Uterus (tissue), 3 donors: ENCODE measurements at regions not wholly inside any gene's neighbourhood (a gene's known extent, or its start where the extent isn't known, plus 50 kb on each side); places are given as distances from the start of the nearest gene placed in this dataset.

Experiments
- DNase-seq, 2 donors: peaks; one replicate each; pipeline ENCODE4 v3.0.0-alpha.2; 2019 to 2020
- H3K27ac ChIP-seq, 2 donors: fragments of 200-600 bp; sonication (generic); 1 replicate in 1 of 2; 2 replicates in 1 of 2; pipeline ENCODE4 v1.5.1; 2016 to 2018
- H3K27me3 ChIP-seq, 2 donors: fragments of 200-600 bp; sonication (generic); one replicate each; pipeline ENCODE4 v1.5.1; 2018 to 2019; ENCODE audit warnings: control low read depth in 1 of 2
- H3K36me3 ChIP-seq, 2 donors: fragments of 200-600 bp; sonication (generic); one replicate each; pipeline ENCODE4 v1.5.1; 2019; ENCODE audit warnings: control low read depth in 1 of 2
- H3K4me1 ChIP-seq, 2 donors: fragments of 200-600 bp; sonication (generic); one replicate each; pipeline ENCODE4 v1.5.1; 2018 to 2019; ENCODE audit warnings: control low read depth in 1 of 2
- H3K4me3 ChIP-seq, 2 donors: fragments of 200-600 bp; sonication (generic); 1 replicate in 1 of 2; 2 replicates in 1 of 2; pipeline ENCODE4 v1.5.1; 2018 to 2019; ENCODE audit warnings: mild to moderate bottlenecking in 1 of 2
- H3K9me3 ChIP-seq, 2 donors: fragments of 200-600 bp; sonication (generic); one replicate each; pipeline ENCODE4 v1.5.1; 2019; ENCODE audit warnings: control low read depth in 1 of 2
- CTCF ChIP-seq, 4 experiments: fragments of 200-600 bp in 2 of 4; fragments of 450-650 bp in 2 of 4; sonication (generic) in 2 of 4; IDR thresholded peaks; one replicate each; pipeline ENCODE4 v1.5.1; 2016 to 2019; ENCODE audit warnings: antibody characterized with exemption in 4 of 4, mild to moderate bottlenecking in 2 of 4, moderate library complexity in 1 of 4
- POLR2A ChIP-seq, 2 donors: fragments of 450-650 bp; IDR thresholded peaks; one replicate each; pipeline ENCODE4 v1.6.1; 2016; ENCODE audit warnings: antibody characterized with exemption in 2 of 2, mild to moderate bottlenecking in 1 of 2, moderate library complexity in 1 of 2
- intact Hi-C: fragments of 100-400 bp; cut with DNase I; formaldehyde crosslinking; loops from one replicate; pipeline ENCODE4 v1.15.1; 2023; ENCODE audit warnings: low total_unique reads
- donor health status: DM: yes; HTN: yes; CAD: no.

GRCh38 chr7:13031468-13031867, 344.0 kb downstream of the ARL4A start:
- H3K27ac ChIP-seq = no peak overlapping the region
- H3K36me3 ChIP-seq = no peaks in the 10 kb centered on the region
- H3K27me3 ChIP-seq = no peaks in the 10 kb centered on the region
- no peak overlapping the region for H3K4me3 ChIP-seq
- DNase-seq = no peak
- H3K4me1 ChIP-seq = no peaks in the 10 kb centered on the region
- H3K9me3 ChIP-seq = no peaks in the 10 kb centered on the region
- intact Hi-C loops = no loop called here
- no peak for TF ChIP-seq POLR2A (IDR thresholded peaks at IDR 0.05)
- no peak for TF ChIP-seq CTCF (IDR thresholded peaks at IDR 0.05)

GRCh38 chr7:13032084-13032483, 344.7 kb downstream of the ARL4A start:
- no peak for TF ChIP-seq CTCF (IDR thresholded peaks at IDR 0.05)
- no peak for TF ChIP-seq POLR2A (IDR thresholded peaks at IDR 0.05)
- DNase-seq = no peak
- H3K4me1 ChIP-seq = no peaks in the 10 kb centered on the region
- H3K9me3 ChIP-seq = no peaks in the 10 kb centered on the region
- no peak overlapping the region for H3K4me3 ChIP-seq
- intact Hi-C loops = no loop called here
- no peaks in the 10 kb centered on the region for H3K36me3 ChIP-seq
- no peak overlapping the region for H3K27ac ChIP-seq
- H3K27me3 ChIP-seq = no peaks in the 10 kb centered on the region

GRCh38 chr7:13032576-13032975, 345.1 kb downstream of the ARL4A start:
- no peak for DNase-seq
- TF ChIP-seq CTCF (IDR thresholded peaks at IDR 0.05) (peak in 1 of 4 experiments; percentile 3), POLR2A (IDR thresholded peaks at IDR 0.05) (no peak)
- H3K9me3 ChIP-seq = no peaks in the 10 kb centered on the region
- H3K4me1 ChIP-seq = no peaks in the 10 kb centered on the region
- H3K27ac ChIP-seq = peak overlapping the region in 1 of 2 donors; percentile 2
- no peak overlapping the region for H3K4me3 ChIP-seq
- no peaks in the 10 kb centered on the region for H3K36me3 ChIP-seq
- intact Hi-C loops = no loop called here
- no peaks in the 10 kb centered on the region for H3K27me3 ChIP-seq

GRCh38 chr7:13034693-13035092, 347.3 kb downstream of the ARL4A start:
- no peaks in the 10 kb centered on the region for H3K4me1 ChIP-seq
- TF ChIP-seq POLR2A (IDR thresholded peaks at IDR 0.05) = no peak
- no peaks in the 10 kb centered on the region for H3K27me3 ChIP-seq
- no peak overlapping the region for H3K4me3 ChIP-seq
- H3K27ac ChIP-seq = no peak overlapping the region
- no peaks in the 10 kb centered on the region for H3K36me3 ChIP-seq
- H3K9me3 ChIP-seq = no peaks in the 10 kb centered on the region
- intact Hi-C loops = no loop called here
- DNase-seq = no peak

- Histone ChIP-seq H3K27me3 (no peaks in the 10 kb centered on the region), H3K36me3 (no peaks in the 10 kb centered on the region), H3K9me3 (no peaks in the 10 kb centered on the region), H3K27ac (no peak overlapping the region), H3K4me1 (no peaks in the 10 kb centered on the region), H3K4me3 (no peak overlapping the region)
- no peak for DNase-seq
- intact Hi-C loops = no loop called here
- no peak for TF ChIP-seq POLR2A (IDR thresholded peaks at IDR 0.05)
- no peak for TF ChIP-seq CTCF (IDR thresholded peaks at IDR 0.05)
Observed at GRCh38 chr7:13035233-13035632, 347.8 kb downstream of the ARL4A start.

- no peak overlapping the region for H3K27ac ChIP-seq
- H3K36me3 ChIP-seq = no peaks in the 10 kb centered on the region
- no peaks in the 10 kb centered on the region for H3K9me3 ChIP-seq
- no peak for DNase-seq
- H3K4me1 ChIP-seq = no peaks in the 10 kb centered on the region
- intact Hi-C loops = no loop called here
- no peak overlapping the region for H3K4me3 ChIP-seq
- TF ChIP-seq POLR2A (IDR thresholded peaks at IDR 0.05) (no peak), CTCF (IDR thresholded peaks at IDR 0.05) (no peak)
- no peaks in the 10 kb centered on the region for H3K27me3 ChIP-seq
Observed at GRCh38 chr7:13036256-13036780, 348.9 kb downstream of the ARL4A start.
